AG04450 (cell line): ENCODE measurements at regions not wholly inside any gene's neighbourhood (a gene's known extent, or its start where the extent isn't known, plus 50 kb on each side); places are given as distances from the start of the nearest gene placed in this dataset.
A peak's percentile ranks its signal among the peaks of the same experiment; 100 is the strongest.

Experiments
- CTCF ChIA-PET: fragments of 300-600, 350-600 bp; formaldehyde crosslinking; extraction: SDS; loops from one replicate; lab custom pipeline; 2022; ENCODE audit warnings: antibody characterized with exemption, inconsistent platforms; lab: Charles Lee
- POLR2A ChIA-PET: fragments of 350-600 bp; formaldehyde crosslinking; extraction: SDS; loops from one replicate; lab custom pipeline; 2021; ENCODE audit warnings: antibody characterized with exemption, inconsistent platforms; lab: Yijun Ruan, JAX
- DNase-seq: peaks from one replicate; pipeline ENCODE4 v3.0.0-alpha.2; 2011; ENCODE audit warnings: low read depth, low spot score
- H3K27ac ChIP-seq: one replicate; pipeline ENCODE4 v1.5.1; 2012; ENCODE audit warnings: low read depth, low read length, control low read depth
- H3K27me3 ChIP-seq: one replicate; pipeline ENCODE4 v1.6.0; 2012; ENCODE audit warnings: low read length; ENCODE audit not compliant: control insufficient read depth, insufficient read depth
- H3K4me3 ChIP-seq: 2 replicates; pipeline ENCODE4 v1.5.1; 2011; ENCODE audit warnings: mild to moderate bottlenecking, low read depth, low read length, control low read depth
- H3K9me3 ChIP-seq: 2 replicates; pipeline ENCODE4 v1.5.1; 2012; ENCODE audit warnings: low read length; ENCODE audit not compliant: control insufficient read depth, insufficient read depth
- TF ChIP-seq, protein P1 (sequence below): IDR thresholded peaks from 2 replicates; pipeline ENCODE4 v1.5.1; 2011; ENCODE audit warnings: low read depth, low read length, control low read depth, inconsistent platforms

- Histone ChIP-seq H3K27me3 (no peaks in the 10 kb centered on the region), H3K4me3 (no peak overlapping the region), H3K27ac (no peak overlapping the region), H3K9me3 (no peaks in the 10 kb centered on the region)
- POLR2A ChIA-PET = interaction anchor here (0.7 kb wide), 1 partner anchor 324 kb away, joined by 12 read pairs; no protein-coding TSS in a partner anchor
- TF ChIP-seq, protein P1, sequence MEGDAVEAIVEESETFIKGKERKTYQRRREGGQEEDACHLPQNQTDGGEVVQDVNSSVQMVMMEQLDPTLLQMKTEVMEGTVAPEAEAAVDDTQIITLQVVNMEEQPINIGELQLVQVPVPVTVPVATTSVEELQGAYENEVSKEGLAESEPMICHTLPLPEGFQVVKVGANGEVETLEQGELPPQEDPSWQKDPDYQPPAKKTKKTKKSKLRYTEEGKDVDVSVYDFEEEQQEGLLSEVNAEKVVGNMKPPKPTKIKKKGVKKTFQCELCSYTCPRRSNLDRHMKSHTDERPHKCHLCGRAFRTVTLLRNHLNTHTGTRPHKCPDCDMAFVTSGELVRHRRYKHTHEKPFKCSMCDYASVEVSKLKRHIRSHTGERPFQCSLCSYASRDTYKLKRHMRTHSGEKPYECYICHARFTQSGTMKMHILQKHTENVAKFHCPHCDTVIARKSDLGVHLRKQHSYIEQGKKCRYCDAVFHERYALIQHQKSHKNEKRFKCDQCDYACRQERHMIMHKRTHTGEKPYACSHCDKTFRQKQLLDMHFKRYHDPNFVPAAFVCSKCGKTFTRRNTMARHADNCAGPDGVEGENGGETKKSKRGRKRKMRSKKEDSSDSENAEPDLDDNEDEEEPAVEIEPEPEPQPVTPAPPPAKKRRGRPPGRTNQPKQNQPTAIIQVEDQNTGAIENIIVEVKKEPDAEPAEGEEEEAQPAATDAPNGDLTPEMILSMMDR = no peak
- CTCF ChIA-PET = interaction anchor here (0.6 to 1.3 kb wide), 2 partner anchors 397 to 484 kb away, joined by 3 to 5 read pairs; no protein-coding TSS in a partner anchor
- no peak for DNase-seq
Observed at GRCh38 chr9:82122731-82123130, 134.2 kb downstream of the SPATA31D1 start.

- H3K9me3 ChIP-seq = no peaks in the 10 kb centered on the region
- CTCF ChIA-PET = interaction anchor here (0.7 kb wide), 1 partner anchor 482 kb away, joined by 6 read pairs; no protein-coding TSS in a partner anchor
- peak; percentile 50 for DNase-seq
- TF ChIP-seq, protein P1 = no peak
- H3K27ac ChIP-seq = no peak overlapping the region
- H3K4me3 ChIP-seq = no peak overlapping the region
- POLR2A ChIA-PET = no interaction called here
- no peaks in the 10 kb centered on the region for H3K27me3 ChIP-seq
Observed at GRCh38 chr9:82124090-82124489, 135.5 kb downstream of the SPATA31D1 start.

- Histone ChIP-seq H3K27me3 (no peaks in the 10 kb centered on the region), H3K27ac (no peak overlapping the region), H3K9me3 (no peaks in the 10 kb centered on the region; the same call in 1 of the 2 replicates), H3K4me3 (no peak overlapping the region)
- POLR2A ChIA-PET = no interaction called here
- TF ChIP-seq, protein P1 = no peak
- no peak for DNase-seq
- CTCF ChIA-PET = interaction anchor here (1.8 kb wide), 1 partner anchor 481 kb away, joined by 4 read pairs; no protein-coding TSS in a partner anchor
Observed at GRCh38 chr9:82126256-82126655, 137.7 kb downstream of the SPATA31D1 start.

GRCh38 chr9:82127465-82127864 lies 138.9 kb downstream of the SPATA31D1 start:
- no peak for DNase-seq
- TF ChIP-seq, protein P1 = no peak
- POLR2A ChIA-PET = no interaction called here
- Histone ChIP-seq H3K4me3 (no peak overlapping the region), H3K9me3 (no peaks in the 10 kb centered on the region; the same call in 1 of the 2 replicates), H3K27ac (no peak overlapping the region), H3K27me3 (no peaks in the 10 kb centered on the region)
- CTCF ChIA-PET = no interaction called here

DNA sequence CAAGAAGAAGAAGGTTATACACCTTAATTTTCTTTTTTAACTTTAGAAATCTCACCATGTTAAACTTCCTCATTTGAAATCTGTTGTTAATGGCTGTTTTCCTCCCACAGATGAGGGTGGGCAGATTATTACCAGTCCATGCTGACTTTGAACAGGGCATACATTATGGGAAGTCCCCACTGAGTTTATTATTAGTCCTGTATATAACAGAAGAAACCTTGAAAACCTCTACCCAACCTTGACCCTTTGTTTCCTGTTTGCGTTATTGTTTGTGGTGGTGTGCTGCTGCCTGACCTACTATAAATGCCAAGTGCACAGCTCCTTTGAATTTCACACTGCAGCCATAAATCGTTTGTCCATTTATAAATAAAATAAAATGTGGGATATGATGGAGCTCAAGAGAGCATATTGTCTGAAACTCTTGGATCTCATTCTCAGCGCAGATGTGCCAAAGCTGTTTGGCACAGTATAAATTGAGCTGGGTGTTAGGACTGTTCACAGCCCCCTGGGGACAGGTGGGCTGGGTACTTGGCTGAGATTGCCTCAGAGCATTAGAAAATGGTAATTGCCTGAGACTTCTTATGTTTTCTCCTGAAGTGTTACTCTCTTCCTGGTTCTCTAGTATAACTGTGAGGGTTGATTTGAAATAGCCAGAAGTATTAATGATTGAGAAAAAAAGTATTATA lies 139.6 kb downstream of the SPATA31D1 start:
- Histone ChIP-seq H3K27ac (no peak overlapping the region), H3K9me3 (no peaks in the 10 kb centered on the region; the same call in 1 of the 2 replicates), H3K27me3 (no peaks in the 10 kb centered on the region), H3K4me3 (no peak overlapping the region)
- ChIA-PET POLR2A (no interaction called here), CTCF (no interaction called here)
- TF ChIP-seq, protein P1 = no peak
- no peak for DNase-seq
